IMR-90 (cell line): ENCODE measurements at regions not wholly inside any gene's neighbourhood (a gene's known extent, or its start where the extent isn't known, plus 50 kb on each side); places are given as distances from the start of the nearest gene placed in this dataset.

Source experiments
- ATAC-seq: fragments of 200-7000 bp; cut with Tn5 transposase; 2 replicates; pipeline ENCODE4 v1.9.1; 2020; ENCODE audit warnings: low read depth, mild to moderate bottlenecking, moderate library complexity
- BruUV-seq: library from RNA; stranded (reverse); fragments of 400-500 nt; replicated peaks from 2 replicates; lab custom pipeline; 2021; lab: Mats Ljungman, UMichigan
- CTCF ChIA-PET: fragments of 300-600 bp; formaldehyde crosslinking; extraction: SDS; loops from one replicate; lab custom pipeline; 2021; ENCODE audit warnings: antibody characterized with exemption; lab: Yijun Ruan, JAX
- POLR2A ChIA-PET: fragments of 300-600 bp; sonication (Branson Sonifier 250); formaldehyde crosslinking; loops from one replicate; lab custom pipeline; 2022; ENCODE audit warnings: antibody characterized with exemption; ENCODE audit not compliant: unreplicated experiment; lab: Charles Lee
- DNase-seq: peaks from one replicate; pipeline ENCODE4 v3.0.0; 2013
- H2AFZ ChIP-seq: replicated peaks from 2 replicates; pipeline ENCODE3; 2013; ENCODE audit warnings: low read length, mild to moderate bottlenecking; ENCODE audit not compliant: poor library complexity
- H2AK5ac ChIP-seq: 2 replicates; pipeline ENCODE4 v1.6.1; 2013; ENCODE audit warnings: low read depth, low read length, inconsistent platforms
- H2AK9ac ChIP-seq: replicated peaks from 2 replicates; pipeline ENCODE3; 2013; ENCODE audit warnings: mild to moderate bottlenecking, low read depth, low read length, moderate library complexity; ENCODE audit not compliant: poor library complexity
- H2BK120ac ChIP-seq: 2 replicates; pipeline ENCODE4 v1.6.1; 2013; ENCODE audit warnings: low read depth, low read length, inconsistent platforms
- H2BK15ac ChIP-seq: 3 replicates; pipeline ENCODE4 v1.6.1; 2013; ENCODE audit warnings: low read depth, low read length, inconsistent platforms
- H2BK20ac ChIP-seq: 2 replicates; pipeline ENCODE4 v1.6.1; 2013; ENCODE audit warnings: low read depth, mild to moderate bottlenecking, inconsistent platforms, low read length, moderate library complexity
- H2BK5ac ChIP-seq: 2 replicates; pipeline ENCODE4 v1.6.1; 2013; ENCODE audit warnings: mild to moderate bottlenecking, low read depth, low read length, inconsistent platforms; ENCODE audit not compliant: poor library complexity, severe bottlenecking
- H3K14ac ChIP-seq: replicated peaks from 2 replicates; pipeline ENCODE4 v1.6.1; 2013; ENCODE audit warnings: low read depth, low read length, inconsistent platforms
- H3K18ac ChIP-seq: 2 replicates; pipeline ENCODE4 v1.6.1; 2013; ENCODE audit warnings: low read depth, low read length, control low read depth
- H3K23ac ChIP-seq: 2 replicates; pipeline ENCODE4 v1.6.1; 2013; ENCODE audit warnings: low read depth, low read length, inconsistent platforms
- H3K27ac ChIP-seq: 2 replicates; pipeline ENCODE4 v1.5.1; 2013; ENCODE audit warnings: mild to moderate bottlenecking, control low read depth, low read length; ENCODE audit not compliant: insufficient read depth
- H3K27me3 ChIP-seq: 2 replicates; pipeline ENCODE4 v1.6.1; 2013; ENCODE audit warnings: low read length; ENCODE audit not compliant: control insufficient read depth, insufficient read depth
- H3K36me3 ChIP-seq: 2 replicates; pipeline ENCODE4 v1.6.1; 2013; ENCODE audit warnings: low read length, mixed read lengths; ENCODE audit not compliant: control insufficient read depth, insufficient read depth
- H3K4ac ChIP-seq: 2 replicates; pipeline ENCODE4 v1.6.1; 2013; ENCODE audit warnings: low read depth, low read length, inconsistent platforms
- H3K4me1 ChIP-seq: 2 replicates; pipeline ENCODE4 v1.6.1; 2013; ENCODE audit warnings: low read length, mixed read lengths; ENCODE audit not compliant: control insufficient read depth, insufficient read depth
- H3K4me2 ChIP-seq: 2 replicates; pipeline ENCODE4 v1.6.1; 2013; ENCODE audit warnings: low read depth, mild to moderate bottlenecking, control low read depth, low read length, moderate library complexity
- H3K4me3 ChIP-seq: 2 replicates; pipeline ENCODE4 v1.5.1; 2013; ENCODE audit warnings: low read depth, mild to moderate bottlenecking, control low read depth, low read length, moderate library complexity; ENCODE audit not compliant: insufficient read depth
- H3K56ac ChIP-seq: 2 replicates; pipeline ENCODE4 v1.6.1; 2013; ENCODE audit warnings: low read length, inconsistent platforms; ENCODE audit not compliant: insufficient read depth; ENCODE audit errors: extremely low read depth
- H3K79me1 ChIP-seq, 2 experiments: 2 replicates each; pipeline ENCODE4 v1.6.1; 2013; ENCODE audit warnings: low read length in 2 of 2, inconsistent platforms in 1 of 2, low read depth in 1 of 2
- H3K9ac ChIP-seq: 2 replicates; pipeline ENCODE4 v1.6.1; 2013; ENCODE audit warnings: low read depth, low read length, control low read depth
- H3K9me1 ChIP-seq: 2 replicates; pipeline ENCODE4 v1.6.1; 2013; ENCODE audit warnings: low read length, inconsistent platforms; ENCODE audit not compliant: insufficient read depth
- H3K9me3 ChIP-seq: 2 replicates; pipeline ENCODE4 v1.6.1; 2013; ENCODE audit warnings: low read length; ENCODE audit not compliant: control insufficient read depth, insufficient read depth
- H4K20me1 ChIP-seq: 2 replicates; pipeline ENCODE4 v1.6.1; 2013; ENCODE audit warnings: low read length, inconsistent platforms; ENCODE audit not compliant: insufficient read depth
- H4K5ac ChIP-seq: 2 replicates; pipeline ENCODE4 v1.6.1; 2013; ENCODE audit warnings: mild to moderate bottlenecking, low read depth, low read length, control low read depth
- H4K8ac ChIP-seq, 2 experiments: 2 replicates each; pipeline ENCODE4 v1.6.1; 2013; ENCODE audit warnings: low read depth in 2 of 2, low read length in 2 of 2, control low read depth in 1 of 2, inconsistent platforms in 1 of 2
- H4K91ac ChIP-seq: 2 replicates; pipeline ENCODE4 v1.6.1; 2013; ENCODE audit warnings: low read depth, low read length, inconsistent platforms; ENCODE audit not compliant: insufficient read depth
- BHLHE40 ChIP-seq: fragments of 150-350 bp; IDR thresholded peaks from 2 replicates; pipeline ENCODE4 v1.6.1; 2016; ENCODE audit warnings: mild to moderate bottlenecking, low read depth, low read length
- CEBPB ChIP-seq: IDR thresholded peaks from 2 replicates; pipeline ENCODE4 v1.6.1; 2012; ENCODE audit warnings: low read depth, low read length, improper control_type of control experiment
- CHD1 ChIP-seq: IDR thresholded peaks from 2 replicates; pipeline ENCODE4 v1.6.1; 2012; ENCODE audit warnings: low read depth, low read length, improper control_type of control experiment
- FOS ChIP-seq: fragments of 150-350 bp; IDR thresholded peaks from 2 replicates; pipeline ENCODE4 v1.6.1; 2016; ENCODE audit warnings: low read depth, low read length
- MAFK ChIP-seq: IDR thresholded peaks from 2 replicates; pipeline ENCODE4 v1.6.1; 2012; ENCODE audit warnings: low read depth, low read length, improper control_type of control experiment
- MAZ ChIP-seq: IDR thresholded peaks from 2 replicates; pipeline ENCODE4 v1.6.1; 2012; ENCODE audit warnings: low read depth, mild to moderate bottlenecking, low read length, improper control_type of control experiment, moderate library complexity, borderline replicate concordance
- MXI1 ChIP-seq: IDR thresholded peaks from 2 replicates; pipeline ENCODE4 v1.6.1; 2012; ENCODE audit warnings: low read depth, mild to moderate bottlenecking, low read length, moderate library complexity, borderline replicate concordance
- NFE2L2 ChIP-seq: fragments of 150-350 bp; IDR thresholded peaks from 2 replicates; pipeline ENCODE4 v1.6.1; 2016; ENCODE audit warnings: low read depth, mild to moderate bottlenecking, low read length
- POLR2A ChIP-seq: IDR thresholded peaks from 2 replicates; pipeline ENCODE4 v1.6.1; 2012; ENCODE audit warnings: mild to moderate bottlenecking, low read depth, low read length
- RAD21 ChIP-seq: IDR thresholded peaks from 2 replicates; pipeline ENCODE4 v1.6.1; 2012; ENCODE audit warnings: low read length, improper control_type of control experiment
- RCOR1 ChIP-seq: IDR thresholded peaks from 2 replicates; pipeline ENCODE4 v1.6.1; 2012; ENCODE audit warnings: mild to moderate bottlenecking, low read length, improper control_type of control experiment; ENCODE audit not compliant: insufficient replicate concordance
- RFX5 ChIP-seq: IDR thresholded peaks from 2 replicates; pipeline ENCODE4 v1.8.0; 2012; ENCODE audit warnings: low read depth, mild to moderate bottlenecking, low read length, moderate library complexity
- SMC3 ChIP-seq: fragments of 150-350 bp; IDR thresholded peaks from 2 replicates; pipeline ENCODE4 v1.6.1; 2016; ENCODE audit warnings: low read depth, mild to moderate bottlenecking, antibody characterized with exemption, low read length, moderate library complexity
- USF2 ChIP-seq: fragments of 150-350 bp; IDR thresholded peaks from 2 replicates; pipeline ENCODE4 v1.6.1; 2017; ENCODE audit warnings: mild to moderate bottlenecking, antibody characterized with exemption, low read length, low read depth
- WGBS, 2 experiments: methylation state at CpG; one replicate each; pipeline versions ENCODE4 v1.1.5 to v1.1.7; 2013; ENCODE audit warnings: missing lambda C conversion rate in 2 of 2; ENCODE audit not compliant: insufficient read length in 1 of 2; ENCODE audit errors: extremely low coverage in 2 of 2; 5-methylcytosine and 5-hydroxymethylcytosine counted together
- dilution Hi-C: fragments of 300-500 bp; cut with HindIII; formaldehyde crosslinking; loops from one replicate; pipeline ENCODE4 v1.14.3; 2018; ENCODE audit warnings: low sequenced_read_pairs; ENCODE audit not compliant: unreplicated experiment
- in situ Hi-C: fragments of 300-500 bp; cut with MboI; formaldehyde crosslinking; loops from 3 replicates; pipeline ENCODE4 v1.14.3; 2019; ENCODE audit warnings: low sequenced_read_pairs, inconsistent platforms, mixed read lengths
- intact Hi-C: fragments of 100-400 bp; cut with micrococcal nuclease; formaldehyde crosslinking; loops from 2 replicates; pipeline ENCODE4 v1.10.0; 2022
- TF ChIP-seq, protein P1 (sequence below): conservative IDR thresholded peaks from 2 replicates; pipeline ENCODE4 v1.5.1; 2012; ENCODE audit warnings: mild to moderate bottlenecking, low read depth, low read length, improper control_type of control experiment
- TF ChIP-seq, protein P2 (sequence below): fragments of 150-350 bp; IDR thresholded peaks from 2 replicates; pipeline ENCODE4 v1.6.1; 2016; ENCODE audit warnings: low read depth, mild to moderate bottlenecking, low read length, moderate library complexity, borderline replicate concordance

GRCh38 chr13:108083056-108083455 is 132.3 kb downstream of the LIG4 start:
- ChIA-PET CTCF (no interaction called here), POLR2A (no interaction called here)
- Histone ChIP-seq H3K9me1 (no peaks in the 10 kb centered on the region), H3K4me2 (no peak overlapping the region), H3K18ac (no peak overlapping the region), H2BK15ac (no peak overlapping the region), H2BK20ac (no peak overlapping the region), H3K27me3 (peaks cover 3% of the 10 kb centered on the region; the same call in 1 of the 2 replicates), H2BK5ac (no peak overlapping the region), H4K20me1 (no peaks in the 10 kb centered on the region), H3K9ac (no peak overlapping the region), H3K9me3 (no peaks in the 10 kb centered on the region), H4K5ac (no peak overlapping the region), H3K4me1 (no peaks in the 10 kb centered on the region), H3K4me3 (no peak overlapping the region), H3K36me3 (no peaks in the 10 kb centered on the region), H4K91ac (no peak overlapping the region), H2BK120ac (no peak overlapping the region), H3K27ac (no peak overlapping the region), H4K8ac (no peak overlapping the region), H2AK5ac (no peak overlapping the region), H3K23ac (no peak overlapping the region), H2AFZ (no peak overlapping the region), H3K56ac (no peak overlapping the region), H3K14ac (no peak overlapping the region), H2AK9ac (no peak overlapping the region), H3K4ac (no peak overlapping the region), H3K79me1 (no peaks in the 10 kb centered on the region)
- TF ChIP-seq RAD21, result no peak
- no peak for TF ChIP-seq CEBPB
- no peak for TF ChIP-seq NFE2L2
- no peak for TF ChIP-seq MAZ
- no peak for TF ChIP-seq MAFK
- no peak for TF ChIP-seq FOS
- no peak for TF ChIP-seq MXI1
- no peak for TF ChIP-seq RFX5
- TF ChIP-seq USF2, result no peak
- TF ChIP-seq POLR2A, result no peak
- TF ChIP-seq SMC3, result no peak
- TF ChIP-seq, protein P1, sequence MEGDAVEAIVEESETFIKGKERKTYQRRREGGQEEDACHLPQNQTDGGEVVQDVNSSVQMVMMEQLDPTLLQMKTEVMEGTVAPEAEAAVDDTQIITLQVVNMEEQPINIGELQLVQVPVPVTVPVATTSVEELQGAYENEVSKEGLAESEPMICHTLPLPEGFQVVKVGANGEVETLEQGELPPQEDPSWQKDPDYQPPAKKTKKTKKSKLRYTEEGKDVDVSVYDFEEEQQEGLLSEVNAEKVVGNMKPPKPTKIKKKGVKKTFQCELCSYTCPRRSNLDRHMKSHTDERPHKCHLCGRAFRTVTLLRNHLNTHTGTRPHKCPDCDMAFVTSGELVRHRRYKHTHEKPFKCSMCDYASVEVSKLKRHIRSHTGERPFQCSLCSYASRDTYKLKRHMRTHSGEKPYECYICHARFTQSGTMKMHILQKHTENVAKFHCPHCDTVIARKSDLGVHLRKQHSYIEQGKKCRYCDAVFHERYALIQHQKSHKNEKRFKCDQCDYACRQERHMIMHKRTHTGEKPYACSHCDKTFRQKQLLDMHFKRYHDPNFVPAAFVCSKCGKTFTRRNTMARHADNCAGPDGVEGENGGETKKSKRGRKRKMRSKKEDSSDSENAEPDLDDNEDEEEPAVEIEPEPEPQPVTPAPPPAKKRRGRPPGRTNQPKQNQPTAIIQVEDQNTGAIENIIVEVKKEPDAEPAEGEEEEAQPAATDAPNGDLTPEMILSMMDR, result no peak
- no peak for TF ChIP-seq CHD1
- no peak for TF ChIP-seq BHLHE40
- TF ChIP-seq, protein P2, sequence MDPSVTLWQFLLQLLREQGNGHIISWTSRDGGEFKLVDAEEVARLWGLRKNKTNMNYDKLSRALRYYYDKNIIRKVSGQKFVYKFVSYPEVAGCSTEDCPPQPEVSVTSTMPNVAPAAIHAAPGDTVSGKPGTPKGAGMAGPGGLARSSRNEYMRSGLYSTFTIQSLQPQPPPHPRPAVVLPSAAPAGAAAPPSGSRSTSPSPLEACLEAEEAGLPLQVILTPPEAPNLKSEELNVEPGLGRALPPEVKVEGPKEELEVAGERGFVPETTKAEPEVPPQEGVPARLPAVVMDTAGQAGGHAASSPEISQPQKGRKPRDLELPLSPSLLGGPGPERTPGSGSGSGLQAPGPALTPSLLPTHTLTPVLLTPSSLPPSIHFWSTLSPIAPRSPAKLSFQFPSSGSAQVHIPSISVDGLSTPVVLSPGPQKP, result no peak
- TF ChIP-seq RCOR1, result no peak
- DNase-seq, result no peak
- no TSS peak for BruUV-seq
- in situ Hi-C loops, result no loop called here
- ATAC-seq, result no peak
- dilution Hi-C loops, result no loop called here
- no CpG with 5 or more reads among the region's 2 CpGs for WGBS, 2 experiments
- intact Hi-C loops, result no loop called here
